Uterus (tissue), 2 donors: ENCODE measurements at regions not wholly inside any gene's neighbourhood (a gene's known extent, or its start where the extent isn't known, plus 50 kb on each side); places are given as distances from the start of the nearest gene placed in this dataset.

Source experiments
- CTCF ChIP-seq, 4 experiments: fragments of 200-600 bp in 2 of 4; fragments of 450-650 bp in 2 of 4; sonication (generic) in 2 of 4; IDR thresholded peaks; one replicate each; pipeline ENCODE4 v1.5.1; 2016 to 2019; ENCODE audit warnings: antibody characterized with exemption in 4 of 4, mild to moderate bottlenecking in 2 of 4, moderate library complexity in 1 of 4
- POLR2A ChIP-seq, 2 donors: fragments of 450-650 bp; IDR thresholded peaks; one replicate each; pipeline ENCODE4 v1.6.1; 2016; ENCODE audit warnings: antibody characterized with exemption in 2 of 2, mild to moderate bottlenecking in 1 of 2, moderate library complexity in 1 of 2

- no peak for TF ChIP-seq CTCF (IDR thresholded peaks at IDR 0.05)
- no peak for TF ChIP-seq POLR2A (IDR thresholded peaks at IDR 0.05)
Observed at GRCh38 chr2:195536906-195537305, 120.1 kb upstream of the SLC39A10 start.
